Endothelial cell (in vitro differentiated cells): ENCODE measurements at regions not wholly inside any gene's neighbourhood (a gene's known extent, or its start where the extent isn't known, plus 50 kb on each side); places are given as distances from the start of the nearest gene placed in this dataset.

Experiments
- DNase-seq: peaks from one replicate; pipeline ENCODE4 v3.0.0; 2021; ENCODE audit warnings: low spot score
- H3K27ac Mint-ChIP-seq: one replicate; pipeline ENCODE4 v1.8.0; 2021; ENCODE audit warnings: mixed read lengths, inconsistent platforms; ENCODE audit not compliant: unreplicated experiment
- H3K27me3 Mint-ChIP-seq: one replicate; pipeline ENCODE4 v1.8.0; 2021; ENCODE audit warnings: mild to moderate bottlenecking, moderate library complexity, mixed read lengths, inconsistent platforms; ENCODE audit not compliant: unreplicated experiment
- H3K36me3 Mint-ChIP-seq: one replicate; pipeline ENCODE4 v1.8.0; 2021; ENCODE audit warnings: mild to moderate bottlenecking, low read depth, mixed read lengths, inconsistent platforms; ENCODE audit not compliant: unreplicated experiment
- H3K4me1 Mint-ChIP-seq: one replicate; pipeline ENCODE4 v1.8.0; 2021; ENCODE audit warnings: mild to moderate bottlenecking, mixed read lengths, inconsistent platforms; ENCODE audit not compliant: unreplicated experiment
- H3K4me3 Mint-ChIP-seq: one replicate; pipeline ENCODE4 v1.8.0; 2021; ENCODE audit warnings: mild to moderate bottlenecking, mixed read lengths, inconsistent platforms; ENCODE audit not compliant: unreplicated experiment
- H3K9me3 Mint-ChIP-seq: one replicate; pipeline ENCODE4 v1.8.0; 2021; ENCODE audit warnings: mixed read lengths, inconsistent platforms; ENCODE audit not compliant: unreplicated experiment
- CTCF ChIP-seq: fragments of 200-600 bp; sonication (generic); IDR thresholded peaks from one replicate; pipeline ENCODE4 v1.5.0; 2021; ENCODE audit warnings: antibody characterized with exemption; ENCODE audit not compliant: unreplicated experiment

GRCh38 chr12:74071182-74071581 lies 466.5 kb upstream of the ATXN7L3B start:
- Mint-ChIP-seq H3K27me3 (no peaks in the 10 kb centered on the region), H3K36me3 (no peaks in the 10 kb centered on the region), H3K4me3 (no peak overlapping the region), H3K27ac (no peak overlapping the region), H3K9me3 (no peaks in the 10 kb centered on the region), H3K4me1 (no peaks in the 10 kb centered on the region)
- DNase-seq, result no peak
- TF ChIP-seq CTCF, result no peak

DNA sequence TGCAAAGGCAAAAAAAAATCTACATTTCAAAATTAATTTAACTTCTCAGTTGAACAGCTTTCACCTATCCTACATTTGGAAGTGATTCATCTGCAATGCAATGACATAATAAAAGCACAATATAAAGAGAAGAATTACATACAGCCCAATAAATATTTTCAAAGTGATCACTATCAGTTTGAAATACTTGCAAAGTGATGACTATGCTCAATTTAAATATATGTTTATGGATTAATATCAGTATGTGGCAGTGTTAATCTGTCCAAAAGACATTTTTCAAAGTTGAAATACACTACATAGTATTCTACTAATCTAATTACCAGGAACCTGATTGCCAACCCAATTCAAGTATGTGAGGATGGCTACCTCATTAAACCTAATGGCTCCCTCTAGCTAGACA lies 460.7 kb upstream of the ATXN7L3B start:
- H3K27me3 Mint-ChIP-seq, result no peaks in the 10 kb centered on the region
- no peak overlapping the region for H3K27ac Mint-ChIP-seq
- TF ChIP-seq CTCF, result no peak
- no peak for DNase-seq
- no peaks in the 10 kb centered on the region for H3K36me3 Mint-ChIP-seq
- no peaks in the 10 kb centered on the region for H3K9me3 Mint-ChIP-seq
- no peak overlapping the region for H3K4me3 Mint-ChIP-seq
- peaks cover 1% of the 10 kb centered on the region for H3K4me1 Mint-ChIP-seq

- no peak for TF ChIP-seq CTCF
- Mint-ChIP-seq H3K4me1 (peaks cover 3% of the 10 kb centered on the region), H3K27ac (no peak overlapping the region), H3K4me3 (no peak overlapping the region), H3K36me3 (no peaks in the 10 kb centered on the region), H3K9me3 (no peaks in the 10 kb centered on the region), H3K27me3 (no peaks in the 10 kb centered on the region)
- no peak for DNase-seq
These were observed 432.2 kb upstream of the ATXN7L3B start for GRCh38 chr12:74105434-74105833.

DNA sequence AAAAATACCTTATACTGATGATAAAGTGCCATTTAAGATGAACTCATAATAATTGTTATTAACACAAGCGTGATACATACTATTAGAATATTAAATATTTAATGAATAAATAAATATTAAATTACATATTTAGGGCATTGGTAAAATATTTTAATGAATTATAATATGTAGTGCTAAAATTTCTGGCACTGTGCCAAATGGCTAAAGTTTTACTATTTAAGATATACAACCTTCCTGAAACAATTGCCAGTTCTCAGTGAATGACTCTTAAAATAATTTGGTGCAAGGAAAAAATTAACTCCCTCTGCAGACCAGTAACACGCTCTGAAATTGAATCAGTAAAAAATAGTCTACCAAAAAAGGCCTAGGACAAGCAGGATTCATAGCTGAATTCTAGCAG lies 428.9 kb upstream of the ATXN7L3B start:
- no peak for DNase-seq
- no peak for TF ChIP-seq CTCF
- no peak overlapping the region for H3K27ac Mint-ChIP-seq

DNA sequence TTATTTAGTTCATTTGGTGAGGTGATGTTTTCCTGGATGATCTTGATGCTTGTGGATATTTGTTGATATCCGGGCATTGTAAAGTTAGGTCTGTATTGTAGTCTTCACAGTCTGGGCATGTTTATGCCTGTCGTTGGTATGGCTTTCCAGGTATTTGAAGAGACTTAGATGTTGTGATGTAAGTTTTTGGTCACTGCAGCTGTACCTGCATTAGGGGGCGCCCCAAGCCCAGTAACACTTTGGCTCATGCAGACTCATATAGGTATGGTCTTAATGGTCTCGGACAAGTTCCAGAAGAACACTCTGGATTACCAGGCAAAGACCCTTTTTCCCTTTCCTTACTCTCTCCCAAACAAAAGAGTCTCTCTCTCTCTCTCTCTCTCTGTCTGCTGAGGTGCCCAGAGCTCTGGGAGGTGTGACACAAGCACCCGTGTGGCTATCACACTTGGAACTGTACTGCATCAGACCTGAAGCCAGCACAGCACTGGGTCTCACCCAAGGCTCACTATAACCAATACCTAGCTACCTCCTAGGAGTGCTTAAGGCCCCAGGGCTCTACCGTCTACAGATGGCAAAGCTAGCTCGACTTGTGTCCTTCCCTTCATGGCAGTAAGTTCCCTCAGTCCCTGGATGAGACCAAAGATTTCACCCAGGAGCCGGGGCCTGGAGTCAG lies 425.8 kb upstream of the ATXN7L3B start:
- no peaks in the 10 kb centered on the region for H3K36me3 Mint-ChIP-seq
- DNase-seq, result peak; percentile 66
- H3K4me3 Mint-ChIP-seq, result no peak overlapping the region
- H3K9me3 Mint-ChIP-seq, result no peaks in the 10 kb centered on the region
- TF ChIP-seq CTCF, result peak; percentile 42
- no peak overlapping the region for H3K27ac Mint-ChIP-seq
- peaks cover 3% of the 10 kb centered on the region for H3K4me1 Mint-ChIP-seq
- H3K27me3 Mint-ChIP-seq, result no peaks in the 10 kb centered on the region

More for the DNA sequence above, 428.9 kb upstream of the ATXN7L3B start:
- Mint-ChIP-seq H3K4me1 (peaks cover 3% of the 10 kb centered on the region), H3K4me3 (no peak overlapping the region), H3K9me3 (no peaks in the 10 kb centered on the region), H3K27me3 (no peaks in the 10 kb centered on the region), H3K36me3 (no peaks in the 10 kb centered on the region)
